ENCODE measurements at regions not wholly inside any gene's neighbourhood (a gene's known extent, or its start where the extent isn't known, plus 50 kb on each side); places are given as distances from the start of the nearest gene placed in this dataset.

DNA sequence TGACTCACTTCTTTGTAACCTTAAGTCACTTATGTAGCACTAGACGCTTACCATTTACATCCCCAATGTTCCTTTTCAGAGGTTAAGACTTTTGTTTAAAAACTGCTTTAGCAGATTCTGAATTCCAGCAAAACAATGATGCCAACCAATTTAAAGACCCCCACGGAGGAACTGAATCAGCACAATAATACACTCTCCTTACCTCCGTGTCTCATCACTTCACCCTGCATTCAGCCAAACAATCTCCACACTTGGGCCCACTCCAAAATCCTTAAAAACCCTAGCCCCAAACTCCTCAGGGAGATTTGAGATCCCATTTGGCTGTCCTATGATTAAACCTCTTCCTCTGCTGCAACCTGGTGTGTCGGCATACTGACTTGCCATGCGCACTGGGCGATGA is 153.9 kb downstream of the B3GNT2 start:
- DNase-seq = no peak
- ATAC-seq = no peak

GRCh38 chr2:62348700-62349099 is 152.8 kb downstream of the B3GNT2 start:
- no peaks in the 10 kb centered on the region for H3K27me3 ChIP-seq
- no peak overlapping the region for H3K27ac ChIP-seq
- H3K36me3 ChIP-seq = no peaks in the 10 kb centered on the region
- H3K9me3 ChIP-seq = no peaks in the 10 kb centered on the region
- H3K4me3 ChIP-seq = no peak overlapping the region
- intact Hi-C loops (cut with DNase I; ENCODE audit: low total_unique reads) = no loop called here
- DNase-seq (no peak), ATAC-seq (no peak)
- in situ Hi-C loops (cut with MboI; ENCODE audit: low sequenced_read_pairs in 4 of 4) = no loop called here
- H3K4me1 ChIP-seq = no peaks in the 10 kb centered on the region
- TF ChIP-seq CTCF (IDR thresholded peaks at IDR 0.05 in 4 of 5, conservative IDR thresholded peaks at IDR 0.05 in 1 of 5) (no peak), POLR2A (IDR thresholded peaks at IDR 0.05) (no peak)

More for the DNA sequence above, 153.9 kb downstream of the B3GNT2 start:
- intact Hi-C loops (cut with DNase I; ENCODE audit: low total_unique reads) = no loop called here
- H3K36me3 ChIP-seq = no peaks in the 10 kb centered on the region
- H3K27me3 ChIP-seq = no peaks in the 10 kb centered on the region
- no peaks in the 10 kb centered on the region for H3K4me1 ChIP-seq
- H3K27ac ChIP-seq = no peak overlapping the region
- no peaks in the 10 kb centered on the region for H3K9me3 ChIP-seq
- H3K4me3 ChIP-seq = no peak overlapping the region
- in situ Hi-C loops (cut with MboI; ENCODE audit: low sequenced_read_pairs in 4 of 4) = no loop called here
- TF ChIP-seq POLR2A (IDR thresholded peaks at IDR 0.05) (no peak), CTCF (IDR thresholded peaks at IDR 0.05 in 4 of 5, conservative IDR thresholded peaks at IDR 0.05 in 1 of 5) (no peak)

GRCh38 chr2:62347563-62348270 is 151.8 kb downstream of the B3GNT2 start:
- Histone ChIP-seq H3K36me3 (no peaks in the 10 kb centered on the region), H3K4me3 (no peak overlapping the region), H3K9me3 (no peaks in the 10 kb centered on the region), H3K27ac (no peak overlapping the region), H3K4me1 (no peaks in the 10 kb centered on the region), H3K27me3 (no peaks in the 10 kb centered on the region)
- no peak for TF ChIP-seq POLR2A (IDR thresholded peaks at IDR 0.05)
- no peak for TF ChIP-seq CTCF (IDR thresholded peaks at IDR 0.05 in 4 of 5, conservative IDR thresholded peaks at IDR 0.05 in 1 of 5)
- ATAC-seq (no peak), DNase-seq (no peak)
- intact Hi-C loops (cut with DNase I; ENCODE audit: low total_unique reads) (no loop called here), in situ Hi-C loops (cut with MboI; ENCODE audit: low sequenced_read_pairs in 4 of 4) (no loop called here)

GRCh38 chr2:62344472-62344871 is 148.6 kb downstream of the B3GNT2 start:
- intact Hi-C loops (cut with DNase I; ENCODE audit: low total_unique reads) = no loop called here
- no peaks in the 10 kb centered on the region for H3K9me3 ChIP-seq
- no peak overlapping the region for H3K27ac ChIP-seq
- no peaks in the 10 kb centered on the region for H3K36me3 ChIP-seq
- H3K4me3 ChIP-seq = no peak overlapping the region
- no peaks in the 10 kb centered on the region for H3K27me3 ChIP-seq
- ATAC-seq (no peak), DNase-seq (no peak)
- no peaks in the 10 kb centered on the region for H3K4me1 ChIP-seq
- in situ Hi-C loops (cut with MboI; ENCODE audit: low sequenced_read_pairs in 4 of 4) = no loop called here
- no peak for TF ChIP-seq POLR2A (IDR thresholded peaks at IDR 0.05)
- no peak for TF ChIP-seq CTCF (IDR thresholded peaks at IDR 0.05 in 4 of 5, conservative IDR thresholded peaks at IDR 0.05 in 1 of 5)

Data from gastrocnemius medialis (tissue), 4 donors.